ENCODE measurements at regions not wholly inside any gene's neighbourhood (a gene's known extent, or its start where the extent isn't known, plus 50 kb on each side); places are given as distances from the start of the nearest gene placed in this dataset.

- no peak overlapping the region for H3K4me3 Mint-ChIP-seq (ENCODE audit: unreplicated experiment)
- H3K4me1 Mint-ChIP-seq (ENCODE audit: low read depth), result peaks cover 36% of the 10 kb centered on the region
- DNase-seq (ENCODE audit: low spot score), result no peak
- H3K9me3 Mint-ChIP-seq (ENCODE audit: low read depth), result peaks cover 8% of the 10 kb centered on the region
- H3K27me3 Mint-ChIP-seq (ENCODE audit: low read depth), result no peaks in the 10 kb centered on the region
- TF ChIP-seq CTCF (IDR thresholded peaks at IDR 0.05), result no peak
- peaks cover 6% of the 10 kb centered on the region for H3K36me3 Mint-ChIP-seq (ENCODE audit: low read depth)
- H3K27ac Mint-ChIP-seq (ENCODE audit: unreplicated experiment), result peak overlapping the region; percentile 24
Measured at GRCh38 chr18:11259469-11260150, 110.2 kb upstream of the PIEZO2 start.

GRCh38 chr18:11258039-11258610 lies 108.8 kb upstream of the PIEZO2 start:
- Mint-ChIP-seq H3K4me1 (ENCODE audit: low read depth) (peaks cover 28% of the 10 kb centered on the region), H3K27me3 (ENCODE audit: low read depth) (no peaks in the 10 kb centered on the region), H3K36me3 (ENCODE audit: low read depth) (no peaks in the 10 kb centered on the region), H3K27ac (ENCODE audit: unreplicated experiment) (no peak overlapping the region), H3K4me3 (ENCODE audit: unreplicated experiment) (no peak overlapping the region), H3K9me3 (ENCODE audit: low read depth) (no peaks in the 10 kb centered on the region)
- no peak for TF ChIP-seq CTCF (IDR thresholded peaks at IDR 0.05)
- DNase-seq (ENCODE audit: low spot score), result no peak

- Mint-ChIP-seq H3K9me3 (ENCODE audit: low read depth) (no peaks in the 10 kb centered on the region), H3K4me3 (ENCODE audit: unreplicated experiment) (no peak overlapping the region), H3K27ac (ENCODE audit: unreplicated experiment) (no peak overlapping the region), H3K36me3 (ENCODE audit: low read depth) (no peaks in the 10 kb centered on the region), H3K4me1 (ENCODE audit: low read depth) (peaks cover 35% of the 10 kb centered on the region), H3K27me3 (ENCODE audit: low read depth) (no peaks in the 10 kb centered on the region)
- TF ChIP-seq CTCF (IDR thresholded peaks at IDR 0.05), result no peak
- DNase-seq (ENCODE audit: low spot score), result no peak
Measured at GRCh38 chr18:11256251-11256650, 106.9 kb upstream of the PIEZO2 start.

- peak overlapping the region; percentile 9 for H3K27ac Mint-ChIP-seq (ENCODE audit: unreplicated experiment)
- no peak overlapping the region for H3K4me3 Mint-ChIP-seq (ENCODE audit: unreplicated experiment)
- H3K4me1 Mint-ChIP-seq (ENCODE audit: low read depth), result peaks cover 18% of the 10 kb centered on the region
- no peak for DNase-seq (ENCODE audit: low spot score)
- TF ChIP-seq CTCF (IDR thresholded peaks at IDR 0.05), result no peak
- H3K27me3 Mint-ChIP-seq (ENCODE audit: low read depth), result no peaks in the 10 kb centered on the region
- no peaks in the 10 kb centered on the region for H3K36me3 Mint-ChIP-seq (ENCODE audit: low read depth)
- no peaks in the 10 kb centered on the region for H3K9me3 Mint-ChIP-seq (ENCODE audit: low read depth)
Measured at GRCh38 chr18:11251891-11252270, 102.5 kb upstream of the PIEZO2 start.

- peak overlapping the region; percentile 9 for H3K27ac Mint-ChIP-seq (ENCODE audit: unreplicated experiment)
- no peaks in the 10 kb centered on the region for H3K9me3 Mint-ChIP-seq (ENCODE audit: low read depth)
- H3K4me3 Mint-ChIP-seq (ENCODE audit: unreplicated experiment), result no peak overlapping the region
- no peak for TF ChIP-seq CTCF (IDR thresholded peaks at IDR 0.05)
- H3K27me3 Mint-ChIP-seq (ENCODE audit: low read depth), result no peaks in the 10 kb centered on the region
- H3K36me3 Mint-ChIP-seq (ENCODE audit: low read depth), result no peaks in the 10 kb centered on the region
- no peak for DNase-seq (ENCODE audit: low spot score)
- peaks cover 18% of the 10 kb centered on the region for H3K4me1 Mint-ChIP-seq (ENCODE audit: low read depth)
Measured at GRCh38 chr18:11251229-11251890, 102.0 kb upstream of the PIEZO2 start.

Data from chondrocyte (in vitro differentiated cells).